Muscle layer of duodenum (tissue), 2 donors: ENCODE measurements at regions not wholly inside any gene's neighbourhood (a gene's known extent, or its start where the extent isn't known, plus 50 kb on each side); places are given as distances from the start of the nearest gene placed in this dataset.

Experiments used
- H3K27ac ChIP-seq: one replicate; pipeline ENCODE4 v1.7.0; 2013; ENCODE audit warnings: mild to moderate bottlenecking, low read length
- H3K27me3 ChIP-seq: one replicate; pipeline ENCODE4 v1.7.0; 2013; ENCODE audit warnings: low read depth, mild to moderate bottlenecking, control low read depth, low read length
- H3K36me3 ChIP-seq, 2 donors: one replicate each; pipeline ENCODE4 v1.7.0; 2013; ENCODE audit warnings: low read length in 2 of 2, control low read depth in 1 of 2, mild to moderate bottlenecking in 1 of 2; ENCODE audit not compliant: insufficient read depth in 2 of 2, control insufficient read depth in 1 of 2
- H3K4me1 ChIP-seq, 2 donors: one replicate each; pipeline ENCODE4 v1.7.0; 2013; ENCODE audit warnings: low read length in 2 of 2, mild to moderate bottlenecking in 2 of 2, control low read depth in 1 of 2, moderate library complexity in 1 of 2; ENCODE audit not compliant: insufficient read depth in 2 of 2, control insufficient read depth in 1 of 2
- H3K4me3 ChIP-seq, 2 donors: one replicate each; pipeline ENCODE4 v1.7.0; 2013; ENCODE audit warnings: low read length in 2 of 2, low read depth in 1 of 2, mild to moderate bottlenecking in 1 of 2
- H3K9me3 ChIP-seq, 2 donors: one replicate each; pipeline ENCODE4 v1.7.0; 2013; ENCODE audit warnings: low read length in 2 of 2, control low read depth in 1 of 2, mild to moderate bottlenecking in 1 of 2; ENCODE audit not compliant: control insufficient read depth in 1 of 2
- donor health status: healthy.

- Histone ChIP-seq H3K36me3 (no peaks in the 10 kb centered on the region), H3K4me1 (no peaks in the 10 kb centered on the region), H3K27me3 (no peaks in the 10 kb centered on the region), H3K27ac (no peak overlapping the region), H3K9me3 (peaks cover 0 to 5% of the 10 kb centered on the region in 2 donors), H3K4me3 (no peak overlapping the region)
These were observed 214.1 kb upstream of the GOT2 start for GRCh38 chr16:58948244-58948643.

GRCh38 chr16:58940609-58941008, 206.5 kb upstream of the GOT2 start:
- no peaks in the 10 kb centered on the region for H3K9me3 ChIP-seq
- H3K4me1 ChIP-seq = no peaks in the 10 kb centered on the region
- no peaks in the 10 kb centered on the region for H3K36me3 ChIP-seq

GRCh38 chr16:58938811-58939210, 204.7 kb upstream of the GOT2 start:
- no peaks in the 10 kb centered on the region for H3K4me1 ChIP-seq
- H3K27ac ChIP-seq = no peak overlapping the region
- no peak overlapping the region for H3K4me3 ChIP-seq
- H3K36me3 ChIP-seq = no peaks in the 10 kb centered on the region
- peaks cover 0 to 3% of the 10 kb centered on the region in 2 donors for H3K9me3 ChIP-seq
- no peaks in the 10 kb centered on the region for H3K27me3 ChIP-seq

More at GRCh38 chr16:58940609-58941008, 206.5 kb upstream of the GOT2 start:
- H3K27ac ChIP-seq = no peak overlapping the region
- no peaks in the 10 kb centered on the region for H3K27me3 ChIP-seq
- no peak overlapping the region for H3K4me3 ChIP-seq

GRCh38 chr16:58937661-58938060, 203.5 kb upstream of the GOT2 start:
- H3K36me3 ChIP-seq = no peaks in the 10 kb centered on the region
- H3K4me1 ChIP-seq = no peaks in the 10 kb centered on the region
- H3K4me3 ChIP-seq = no peak overlapping the region
- H3K27me3 ChIP-seq = no peaks in the 10 kb centered on the region
- peaks cover 0 to 7% of the 10 kb centered on the region in 2 donors for H3K9me3 ChIP-seq
- no peak overlapping the region for H3K27ac ChIP-seq

- no peak overlapping the region for H3K27ac ChIP-seq
These were observed 199.1 kb upstream of the GOT2 start for GRCh38 chr16:58933186-58933585.

GRCh38 chr16:58931436-58931835, 197.3 kb upstream of the GOT2 start:
- H3K4me3 ChIP-seq = no peak overlapping the region
- H3K4me1 ChIP-seq = no peaks in the 10 kb centered on the region
- no peaks in the 10 kb centered on the region for H3K36me3 ChIP-seq
- no peaks in the 10 kb centered on the region for H3K27me3 ChIP-seq
- peaks cover 0 to 12% of the 10 kb centered on the region in 2 donors for H3K9me3 ChIP-seq
- no peak overlapping the region for H3K27ac ChIP-seq

More at GRCh38 chr16:58933186-58933585, 199.1 kb upstream of the GOT2 start:
- Histone ChIP-seq H3K4me3 (no peak overlapping the region), H3K36me3 (no peaks in the 10 kb centered on the region), H3K4me1 (no peaks in the 10 kb centered on the region), H3K9me3 (peaks cover 0 to 7% of the 10 kb centered on the region in 2 donors), H3K27me3 (no peaks in the 10 kb centered on the region)

GRCh38 chr16:58923094-58923493, 189.0 kb upstream of the GOT2 start:
- no peaks in the 10 kb centered on the region for H3K27me3 ChIP-seq
- H3K4me1 ChIP-seq = no peaks in the 10 kb centered on the region
- no peaks in the 10 kb centered on the region for H3K36me3 ChIP-seq
- H3K9me3 ChIP-seq = peaks cover 0 to 8% of the 10 kb centered on the region in 2 donors
- no peak overlapping the region for H3K4me3 ChIP-seq
- H3K27ac ChIP-seq = no peak overlapping the region

- Histone ChIP-seq H3K4me1 (no peaks in the 10 kb centered on the region), H3K9me3 (peaks cover 0 to 7% of the 10 kb centered on the region in 2 donors), H3K27ac (no peak overlapping the region), H3K36me3 (no peaks in the 10 kb centered on the region), H3K4me3 (no peak overlapping the region), H3K27me3 (no peaks in the 10 kb centered on the region)
These were observed 179.3 kb upstream of the GOT2 start for GRCh38 chr16:58913456-58913855.

GRCh38 chr16:58912571-58912970, 178.5 kb upstream of the GOT2 start:
- Histone ChIP-seq H3K9me3 (peaks cover 0 to 4% of the 10 kb centered on the region in 2 donors), H3K27ac (no peak overlapping the region), H3K36me3 (no peaks in the 10 kb centered on the region), H3K4me3 (no peak overlapping the region), H3K4me1 (no peaks in the 10 kb centered on the region), H3K27me3 (no peaks in the 10 kb centered on the region)

- Histone ChIP-seq H3K4me1 (no peaks in the 10 kb centered on the region), H3K9me3 (no peaks in the 10 kb centered on the region), H3K27me3 (no peaks in the 10 kb centered on the region), H3K36me3 (no peaks in the 10 kb centered on the region), H3K27ac (no peak overlapping the region), H3K4me3 (no peak overlapping the region)
These were observed 173.0 kb upstream of the GOT2 start for GRCh38 chr16:58906981-58907715.

GRCh38 chr16:58904291-58904690, 170.2 kb upstream of the GOT2 start:
- Histone ChIP-seq H3K27me3 (no peaks in the 10 kb centered on the region), H3K4me3 (no peak overlapping the region), H3K4me1 (no peaks in the 10 kb centered on the region), H3K9me3 (no peaks in the 10 kb centered on the region), H3K27ac (no peak overlapping the region), H3K36me3 (no peaks in the 10 kb centered on the region)

GRCh38 chr16:58889516-58889915, 155.4 kb upstream of the GOT2 start:
- Histone ChIP-seq H3K27me3 (no peaks in the 10 kb centered on the region), H3K4me1 (no peaks in the 10 kb centered on the region), H3K9me3 (no peaks in the 10 kb centered on the region), H3K27ac (no peak overlapping the region), H3K4me3 (no peak overlapping the region), H3K36me3 (no peaks in the 10 kb centered on the region)
